GM23248 (cell line): ENCODE measurements at regions not wholly inside any gene's neighbourhood (a gene's known extent, or its start where the extent isn't known, plus 50 kb on each side); places are given as distances from the start of the nearest gene placed in this dataset.

Experiments
- EZH2 ChIP-seq: fragments of 200-600 bp; sonication (generic); IDR thresholded peaks from 2 replicates; pipeline ENCODE4 v1.6.1; 2018; ENCODE audit warnings: antibody characterized with exemption, mild to moderate bottlenecking; ENCODE audit not compliant: insufficient read depth, poor library complexity, severe bottlenecking
- EZH2phosphoT487 ChIP-seq: fragments of 200-600 bp; sonication (generic); IDR thresholded peaks from 2 replicates; pipeline ENCODE4 v1.6.1; 2018; ENCODE audit warnings: antibody characterized with exemption, moderate library complexity, mild to moderate bottlenecking, low read depth; ENCODE audit not compliant: insufficient read depth

GRCh38 chr12:46674129-46674528 lies 151.7 kb downstream of the SLC38A4 start:
- TF ChIP-seq EZH2phosphoT487: no peak
- TF ChIP-seq EZH2: no peak
